T follicular helper cell (primary cell): ENCODE measurements at regions not wholly inside any gene's neighbourhood (a gene's known extent, or its start where the extent isn't known, plus 50 kb on each side); places are given as distances from the start of the nearest gene placed in this dataset.
"Not testable (repeated sequence)": the region's sequence is repeated elsewhere in the genome, so short reads cannot be mapped to it uniquely, and the experiment has no call there.

Experiments
- DNase-seq: peaks from one replicate; pipeline ENCODE4 v3.0.0-alpha.2; 2020; ENCODE audit warnings: low read depth

- no peak for DNase-seq
These were observed 127.8 kb upstream of the CCDC180 start for GRCh38 chr9:97179616-97180015.

- no peak for DNase-seq
These were observed 131.3 kb upstream of the CCDC180 start for GRCh38 chr9:97176206-97176605.

GRCh38 chr9:97168174-97168573 is 129.2 kb upstream of the CTSV start:
- DNase-seq = not testable (repeated sequence)

GRCh38 chr9:97166496-97167138 is 127.7 kb upstream of the CTSV start:
- not testable (repeated sequence) for DNase-seq

GRCh38 chr9:97160255-97160654 is 121.3 kb upstream of the CTSV start:
- DNase-seq = no peak

GRCh38 chr9:97158722-97159121 is 119.8 kb upstream of the CTSV start:
- not testable (repeated sequence) for DNase-seq

GRCh38 chr9:97155441-97155840 is 116.5 kb upstream of the CTSV start:
- DNase-seq = not testable (repeated sequence)

GRCh38 chr9:97153967-97154366 is 115.0 kb upstream of the CTSV start:
- no peak for DNase-seq

- DNase-seq = not testable (repeated sequence)
These were observed 114.2 kb upstream of the CTSV start for GRCh38 chr9:97153160-97153559.

DNA sequence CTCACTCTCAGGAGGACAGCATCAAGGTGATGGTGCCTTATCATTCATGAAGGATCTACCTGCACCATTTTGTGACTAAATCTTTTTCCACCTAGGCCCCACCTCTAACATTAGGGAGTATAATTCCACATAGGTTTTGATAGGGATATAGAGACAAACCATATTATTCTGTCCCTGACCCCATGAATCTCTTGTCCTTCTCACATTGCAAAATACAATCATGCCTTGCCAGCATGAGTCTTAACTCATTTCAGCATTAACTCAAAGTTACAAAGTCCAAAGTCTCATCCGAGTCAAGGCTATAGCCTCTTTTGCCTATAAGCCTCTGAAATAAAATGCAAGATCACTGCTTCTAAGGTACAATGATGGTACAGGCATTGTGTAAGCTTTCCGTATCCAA is 111.5 kb upstream of the CTSV start:
- DNase-seq = not testable (repeated sequence)

GRCh38 chr9:97148428-97148827 is 109.5 kb upstream of the CTSV start:
- DNase-seq = not testable (repeated sequence)

DNA sequence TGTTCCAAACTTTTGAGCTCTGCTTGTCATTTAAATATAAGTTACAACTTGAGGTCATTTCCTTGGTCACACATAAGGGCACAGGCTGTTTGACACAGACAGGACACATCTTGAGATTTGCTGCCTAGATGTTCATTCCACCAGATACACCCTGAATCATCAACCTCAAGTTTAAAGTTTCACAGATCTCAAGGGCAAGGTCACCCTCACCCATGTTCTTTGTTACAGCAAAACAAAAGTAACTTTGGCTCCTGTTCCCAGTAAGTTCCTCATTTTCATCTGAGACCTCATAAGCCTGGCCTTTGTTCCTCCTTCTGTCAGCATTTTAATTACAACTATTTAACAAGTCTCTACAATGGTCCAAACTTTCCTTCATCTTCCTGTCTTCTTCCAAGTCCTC is 106.7 kb upstream of the CTSV start:
- not testable (repeated sequence) for DNase-seq

DNA sequence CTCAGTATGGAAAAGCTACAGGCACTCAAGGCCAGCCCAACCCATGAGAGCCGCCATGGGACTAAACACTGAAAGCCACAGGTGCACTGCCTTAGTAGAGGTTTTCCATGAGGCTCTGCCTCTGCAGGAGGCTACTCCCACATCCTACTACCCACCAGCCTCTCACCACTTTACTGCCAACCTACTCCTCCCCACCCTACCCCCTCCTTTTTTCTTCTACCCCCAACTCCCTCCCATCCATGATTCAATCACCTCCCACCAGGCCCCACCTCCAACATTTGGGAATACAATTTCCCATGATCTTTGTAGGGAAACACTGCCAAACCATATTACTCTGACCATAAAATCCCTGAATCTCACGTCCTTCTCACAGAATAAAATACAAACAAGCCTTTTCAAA is 101.6 kb upstream of the CTSV start:
- no peak for DNase-seq

DNA sequence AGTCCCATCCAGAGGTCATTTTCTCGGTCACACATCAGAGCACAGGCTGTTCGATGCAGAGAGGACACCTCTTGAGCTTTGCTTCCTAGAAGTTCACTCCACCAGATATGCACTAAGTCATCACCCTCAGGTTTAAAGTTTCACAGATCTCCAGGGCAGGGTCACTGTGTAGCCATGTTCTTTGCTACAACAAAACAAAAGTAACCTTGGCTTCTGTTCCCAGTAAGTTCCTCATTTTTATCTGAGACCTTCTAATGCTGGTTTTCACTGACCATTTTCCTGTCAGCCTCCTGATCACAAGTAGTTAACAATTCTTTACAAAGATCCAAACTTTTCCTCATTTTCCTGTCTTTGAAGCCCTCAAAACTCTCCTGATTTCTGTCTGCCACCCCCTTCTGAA is 97.5 kb upstream of the CTSV start:
- no peak for DNase-seq

DNA sequence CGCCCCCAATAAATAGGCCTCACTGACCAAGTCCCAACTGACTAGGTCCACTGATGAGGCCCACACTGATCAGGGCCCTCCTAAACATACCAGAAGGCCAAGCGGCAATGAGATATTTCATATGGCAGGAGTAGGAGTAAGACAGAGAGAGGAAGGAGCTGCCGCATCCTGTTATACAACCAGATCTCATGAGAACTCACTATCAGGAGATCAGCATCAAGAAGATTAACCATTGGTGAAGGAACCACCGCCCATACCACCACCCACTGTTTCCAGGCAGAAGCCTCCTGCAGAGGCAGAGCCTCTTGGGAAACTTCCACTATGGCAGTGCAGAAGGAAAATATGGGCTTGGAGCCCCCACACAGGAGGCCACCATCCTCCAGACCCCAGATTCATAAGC is 95.0 kb upstream of the CTSV start:
- DNase-seq = not testable (repeated sequence)

DNA sequence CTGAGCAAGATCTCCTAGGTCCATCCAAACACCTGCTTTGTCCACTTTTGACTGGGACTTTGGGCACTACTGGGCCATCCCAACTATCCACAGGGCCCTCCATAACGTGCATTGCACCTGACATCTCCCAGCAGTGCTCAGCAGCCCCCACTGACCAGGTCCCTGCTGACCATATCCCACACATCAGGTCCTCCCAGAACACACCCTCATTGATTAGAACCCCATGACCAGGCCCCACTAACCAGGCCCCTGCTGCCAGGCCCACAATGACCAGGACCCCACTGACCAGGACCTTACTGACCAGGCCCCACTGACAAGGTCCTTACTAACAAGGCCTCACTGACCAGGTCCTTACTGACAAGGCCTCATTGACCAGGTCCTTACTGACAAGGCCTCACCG is 93.9 kb upstream of the CTSV start:
- DNase-seq = no peak

DNA sequence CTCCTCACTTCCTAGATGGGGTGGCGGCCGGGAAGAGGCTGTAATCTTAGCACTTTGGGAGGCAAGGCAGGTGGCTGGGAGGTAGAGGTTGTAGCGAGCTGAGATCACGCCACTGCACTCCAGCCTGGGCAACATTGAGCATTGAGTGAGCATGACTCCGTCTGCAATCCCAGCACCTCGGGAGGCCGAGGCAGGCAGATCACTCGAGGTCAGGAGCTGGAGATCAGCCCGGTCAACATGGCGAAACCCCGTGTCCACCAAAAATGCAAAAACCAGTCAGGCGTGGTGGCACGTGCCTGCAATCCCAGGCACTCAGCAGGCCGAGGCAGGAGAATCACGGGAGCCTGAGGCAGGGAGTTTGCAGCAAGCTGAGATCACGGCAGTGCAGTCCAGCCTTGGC is 91.9 kb upstream of the CTSV start:
- not testable (repeated sequence) for DNase-seq

- DNase-seq = not testable (repeated sequence)
These were observed 91.4 kb upstream of the CTSV start for GRCh38 chr9:97130387-97130786.

- no peak for DNase-seq
These were observed 90.0 kb upstream of the CTSV start for GRCh38 chr9:97128919-97129318.

DNA sequence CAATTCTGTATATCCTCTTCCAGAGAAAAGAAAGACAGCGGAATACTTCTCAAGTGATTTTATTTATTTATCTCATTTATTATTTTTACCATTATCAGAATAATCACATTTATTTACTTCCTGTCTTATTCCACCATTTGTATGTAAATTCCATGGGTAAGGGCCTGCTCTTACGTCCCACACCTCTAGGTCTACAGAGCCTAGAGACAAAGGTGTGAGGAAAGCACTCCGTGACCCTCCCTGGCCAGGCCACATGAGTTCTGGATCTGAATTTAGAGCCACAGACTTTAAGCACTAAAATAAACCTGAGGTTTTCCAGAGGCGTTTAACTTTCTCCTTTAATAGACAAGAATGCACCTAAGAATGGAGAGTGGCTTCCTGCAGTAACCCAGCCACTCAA is 85.3 kb upstream of the CTSV start:
- no peak for DNase-seq

DNA sequence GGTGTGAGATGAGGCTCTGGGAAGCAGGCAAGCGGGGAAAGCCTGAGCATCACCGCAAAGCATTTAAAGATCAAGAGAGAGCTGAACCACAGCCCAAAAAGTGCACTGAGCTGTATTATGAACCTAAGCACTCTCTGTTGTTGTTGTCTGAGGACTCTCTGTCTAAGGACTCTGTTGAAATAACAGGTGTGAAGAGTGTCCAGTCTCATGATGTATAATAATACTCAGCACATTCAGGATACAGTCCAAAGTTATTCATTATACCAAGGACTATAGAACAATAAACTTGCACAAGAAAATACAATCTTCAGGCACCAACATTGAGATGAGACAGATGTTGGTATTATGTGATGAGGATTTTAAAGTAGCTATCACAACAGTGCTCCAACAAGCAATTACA is 71.8 kb upstream of the CTSV start:
- no peak for DNase-seq

- no peak for DNase-seq
These were observed 70.4 kb upstream of the CTSV start for GRCh38 chr9:97109194-97109811.

DNA sequence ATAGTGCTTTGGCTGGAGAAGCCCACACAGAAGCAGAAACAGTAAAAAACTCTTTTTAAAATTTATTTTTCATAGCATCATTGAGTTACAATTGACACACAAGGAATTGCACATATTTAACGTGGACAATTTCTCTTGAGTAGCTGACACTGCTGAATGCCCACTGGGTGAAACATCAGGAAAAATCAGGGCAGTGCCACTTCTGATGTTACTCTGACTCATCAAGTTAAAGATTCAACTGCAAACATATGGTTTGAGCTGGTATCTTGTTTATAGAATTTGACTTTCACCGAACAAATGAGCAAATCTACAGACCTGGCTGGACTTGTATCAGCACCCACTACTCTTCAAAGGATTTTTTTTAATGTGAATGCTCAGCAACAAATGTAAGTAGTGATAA is 66.3 kb upstream of the CTSV start:
- DNase-seq = not testable (repeated sequence)
